Liver (tissue), 2 donors: ENCODE measurements at regions not wholly inside any gene's neighbourhood (a gene's known extent, or its start where the extent isn't known, plus 50 kb on each side); places are given as distances from the start of the nearest gene placed in this dataset.

Experiments used
- TF ChIP-seq, protein P1 (sequence below): fragments of 150-350 bp; IDR thresholded peaks from 2 replicates; pipeline ENCODE4 v1.5.1; 2017; ENCODE audit warnings: improper control_type of control experiment, low read depth, low read length; ENCODE audit not compliant: missing input control
- donor health status: healthy.

- TF ChIP-seq, protein P1, sequence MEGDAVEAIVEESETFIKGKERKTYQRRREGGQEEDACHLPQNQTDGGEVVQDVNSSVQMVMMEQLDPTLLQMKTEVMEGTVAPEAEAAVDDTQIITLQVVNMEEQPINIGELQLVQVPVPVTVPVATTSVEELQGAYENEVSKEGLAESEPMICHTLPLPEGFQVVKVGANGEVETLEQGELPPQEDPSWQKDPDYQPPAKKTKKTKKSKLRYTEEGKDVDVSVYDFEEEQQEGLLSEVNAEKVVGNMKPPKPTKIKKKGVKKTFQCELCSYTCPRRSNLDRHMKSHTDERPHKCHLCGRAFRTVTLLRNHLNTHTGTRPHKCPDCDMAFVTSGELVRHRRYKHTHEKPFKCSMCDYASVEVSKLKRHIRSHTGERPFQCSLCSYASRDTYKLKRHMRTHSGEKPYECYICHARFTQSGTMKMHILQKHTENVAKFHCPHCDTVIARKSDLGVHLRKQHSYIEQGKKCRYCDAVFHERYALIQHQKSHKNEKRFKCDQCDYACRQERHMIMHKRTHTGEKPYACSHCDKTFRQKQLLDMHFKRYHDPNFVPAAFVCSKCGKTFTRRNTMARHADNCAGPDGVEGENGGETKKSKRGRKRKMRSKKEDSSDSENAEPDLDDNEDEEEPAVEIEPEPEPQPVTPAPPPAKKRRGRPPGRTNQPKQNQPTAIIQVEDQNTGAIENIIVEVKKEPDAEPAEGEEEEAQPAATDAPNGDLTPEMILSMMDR: no peak
Observed at GRCh38 chr9:82923912-82924605, 138.9 kb downstream of the RASEF start (continued).
